AG10803 (cell line): ENCODE measurements at regions not wholly inside any gene's neighbourhood (a gene's known extent, or its start where the extent isn't known, plus 50 kb on each side); places are given as distances from the start of the nearest gene placed in this dataset.

ENCODE experiments used
- DNase-seq: peaks from one replicate; pipeline ENCODE4 v3.0.0; 2010; ENCODE audit warnings: low read depth
- H3K4me3 ChIP-seq: 2 replicates; pipeline ENCODE4 v1.5.1; 2011; ENCODE audit warnings: mild to moderate bottlenecking, low read length, control low read depth
- TF ChIP-seq, protein P1 (sequence below): conservative IDR thresholded peaks from 2 replicates; pipeline ENCODE4 v1.5.1; 2011; ENCODE audit warnings: mild to moderate bottlenecking, low read length, control low read depth, inconsistent platforms

DNA sequence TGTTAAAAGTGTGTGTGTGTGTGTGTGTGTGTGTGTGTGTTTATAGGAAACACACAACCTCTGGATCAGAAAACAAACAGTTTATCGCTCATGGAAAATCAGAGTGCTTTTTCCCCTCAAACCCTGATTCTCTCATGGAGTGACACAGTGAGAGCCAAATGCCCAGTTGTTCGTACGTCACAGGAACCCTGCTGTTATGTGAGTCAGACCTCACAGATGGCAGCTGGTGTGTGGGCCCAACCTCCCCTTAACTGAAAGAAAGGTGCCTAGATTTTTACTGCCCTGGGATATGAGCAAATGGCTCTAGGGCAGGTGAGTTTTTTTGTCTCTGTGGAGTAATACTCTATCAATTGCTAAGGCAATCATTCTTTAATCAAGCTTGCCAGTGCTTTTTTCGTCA, 1788.1 kb downstream of the BRINP3 start:
- H3K4me3 ChIP-seq: no peak overlapping the region
- TF ChIP-seq, protein P1, sequence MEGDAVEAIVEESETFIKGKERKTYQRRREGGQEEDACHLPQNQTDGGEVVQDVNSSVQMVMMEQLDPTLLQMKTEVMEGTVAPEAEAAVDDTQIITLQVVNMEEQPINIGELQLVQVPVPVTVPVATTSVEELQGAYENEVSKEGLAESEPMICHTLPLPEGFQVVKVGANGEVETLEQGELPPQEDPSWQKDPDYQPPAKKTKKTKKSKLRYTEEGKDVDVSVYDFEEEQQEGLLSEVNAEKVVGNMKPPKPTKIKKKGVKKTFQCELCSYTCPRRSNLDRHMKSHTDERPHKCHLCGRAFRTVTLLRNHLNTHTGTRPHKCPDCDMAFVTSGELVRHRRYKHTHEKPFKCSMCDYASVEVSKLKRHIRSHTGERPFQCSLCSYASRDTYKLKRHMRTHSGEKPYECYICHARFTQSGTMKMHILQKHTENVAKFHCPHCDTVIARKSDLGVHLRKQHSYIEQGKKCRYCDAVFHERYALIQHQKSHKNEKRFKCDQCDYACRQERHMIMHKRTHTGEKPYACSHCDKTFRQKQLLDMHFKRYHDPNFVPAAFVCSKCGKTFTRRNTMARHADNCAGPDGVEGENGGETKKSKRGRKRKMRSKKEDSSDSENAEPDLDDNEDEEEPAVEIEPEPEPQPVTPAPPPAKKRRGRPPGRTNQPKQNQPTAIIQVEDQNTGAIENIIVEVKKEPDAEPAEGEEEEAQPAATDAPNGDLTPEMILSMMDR: no peak
- no peak for DNase-seq

DNA sequence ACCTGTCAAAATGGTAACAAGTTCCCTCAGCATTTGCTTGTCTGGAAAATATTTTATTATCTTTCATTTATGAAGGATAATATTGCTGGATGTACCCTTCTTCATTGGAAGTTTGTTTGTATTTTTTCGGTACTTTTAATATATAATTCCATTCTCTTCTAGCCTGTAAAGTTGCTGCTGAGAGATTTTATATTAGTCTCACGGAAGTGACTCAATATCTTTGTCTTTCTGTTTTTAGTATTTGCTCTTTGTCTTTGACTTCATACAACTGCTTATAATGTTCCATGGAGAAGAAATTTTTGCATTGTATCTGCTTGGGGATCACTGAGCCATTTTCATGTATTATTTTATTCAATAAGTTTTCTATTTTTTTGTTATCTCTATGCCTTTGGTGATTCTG, 1777.5 kb downstream of the BRINP3 start:
- TF ChIP-seq, protein P1: no peak
- no peak overlapping the region for H3K4me3 ChIP-seq
- DNase-seq: no peak

DNA sequence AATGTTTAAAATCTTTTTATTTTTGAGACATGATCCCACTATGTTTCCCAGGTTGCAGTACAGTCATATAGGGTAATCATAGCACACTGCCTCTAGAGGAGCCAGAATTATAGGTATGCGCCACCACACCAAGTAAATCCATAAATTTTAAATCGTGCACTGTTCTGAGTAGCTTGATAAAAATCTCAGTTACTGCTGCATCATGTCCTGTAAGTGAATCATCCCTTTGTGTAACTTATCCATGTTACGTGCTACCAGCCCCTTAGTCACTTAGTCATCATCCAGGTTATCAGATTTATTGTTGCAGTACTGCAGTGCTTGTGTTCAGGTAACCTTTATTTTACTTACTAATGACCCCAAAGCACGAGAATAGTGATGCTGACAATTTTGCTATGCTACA, 1770.9 kb downstream of the BRINP3 start:
- H3K4me3 ChIP-seq: no peak overlapping the region
- TF ChIP-seq, protein P1: no peak
- no peak for DNase-seq

DNA sequence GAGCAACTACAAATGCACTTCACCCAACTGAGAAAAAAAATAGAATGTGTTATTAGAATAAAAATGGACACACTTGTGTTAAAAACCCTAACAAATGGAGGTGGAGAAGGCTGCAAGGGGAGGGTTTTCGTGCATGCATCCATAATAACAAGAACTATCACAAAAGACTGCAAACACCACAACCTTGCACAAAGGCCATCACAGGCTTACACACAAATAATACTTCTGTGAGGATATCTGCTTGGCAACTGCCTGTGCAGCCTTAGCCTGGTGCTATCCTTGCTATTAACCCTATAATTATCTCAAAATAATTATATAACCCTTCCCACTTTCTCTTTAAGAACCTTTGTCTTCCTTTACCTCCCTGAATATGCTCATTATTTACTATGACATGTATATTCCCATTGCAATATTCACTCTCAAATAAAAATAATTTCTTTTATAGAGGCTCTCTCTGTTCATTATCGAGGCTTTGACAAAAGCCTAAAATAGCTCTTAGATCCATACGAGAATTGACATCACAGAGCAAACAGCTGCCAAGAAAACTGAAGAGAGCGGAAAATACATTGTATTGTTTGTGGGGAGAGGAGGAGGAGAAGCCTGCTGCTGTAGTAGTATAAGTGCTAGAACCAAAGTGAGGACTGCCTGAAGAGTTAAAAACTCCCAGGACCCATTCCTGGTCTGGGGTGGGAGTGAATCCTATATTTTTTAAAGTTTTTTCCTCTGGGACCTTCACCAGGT, 1768.7 kb downstream of the BRINP3 start:
- TF ChIP-seq, protein P1: no peak
- no peak for DNase-seq
- H3K4me3 ChIP-seq: no peak overlapping the region

DNA sequence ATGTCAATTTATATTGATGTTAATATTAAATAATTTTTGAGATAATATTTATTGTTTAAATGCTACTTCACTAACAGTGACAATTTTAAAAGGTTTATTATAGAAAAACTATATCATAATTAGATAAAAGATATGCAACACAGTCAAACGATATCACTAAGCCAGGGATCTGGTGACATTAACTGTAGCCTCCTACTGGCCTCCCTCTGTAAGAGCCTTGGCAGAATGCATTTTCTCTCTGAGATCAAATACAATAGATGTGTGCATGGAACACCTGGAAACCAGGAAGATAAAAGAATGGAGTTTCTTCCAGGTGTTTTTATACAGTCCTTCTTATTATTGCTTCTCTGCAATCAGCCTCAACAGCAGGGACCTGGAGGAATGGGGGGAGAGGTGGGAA, 1762.1 kb downstream of the BRINP3 start:
- H3K4me3 ChIP-seq: no peak overlapping the region
- TF ChIP-seq, protein P1: no peak
- DNase-seq: no peak

DNA sequence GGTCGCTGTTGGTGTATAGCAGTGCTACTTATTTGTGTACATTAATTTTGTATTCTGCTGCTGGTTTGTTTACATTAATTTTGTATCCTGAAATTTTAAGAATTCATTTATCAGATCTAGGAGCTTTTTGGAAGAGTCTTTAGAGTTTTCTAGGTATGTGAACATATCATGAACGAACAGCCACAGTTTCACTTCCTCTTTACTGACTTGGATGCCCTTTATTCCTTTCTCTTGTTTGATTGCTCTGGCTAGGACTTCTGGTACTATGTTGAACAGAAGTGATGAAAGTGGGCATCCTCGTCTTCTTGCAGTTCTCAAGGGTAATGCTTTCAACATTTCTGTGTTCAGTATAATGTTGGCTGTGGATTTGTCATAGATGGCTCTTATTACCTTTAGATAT, 1757.9 kb downstream of the BRINP3 start:
- no peak overlapping the region for H3K4me3 ChIP-seq
- no peak for DNase-seq
- TF ChIP-seq, protein P1: no peak

DNA sequence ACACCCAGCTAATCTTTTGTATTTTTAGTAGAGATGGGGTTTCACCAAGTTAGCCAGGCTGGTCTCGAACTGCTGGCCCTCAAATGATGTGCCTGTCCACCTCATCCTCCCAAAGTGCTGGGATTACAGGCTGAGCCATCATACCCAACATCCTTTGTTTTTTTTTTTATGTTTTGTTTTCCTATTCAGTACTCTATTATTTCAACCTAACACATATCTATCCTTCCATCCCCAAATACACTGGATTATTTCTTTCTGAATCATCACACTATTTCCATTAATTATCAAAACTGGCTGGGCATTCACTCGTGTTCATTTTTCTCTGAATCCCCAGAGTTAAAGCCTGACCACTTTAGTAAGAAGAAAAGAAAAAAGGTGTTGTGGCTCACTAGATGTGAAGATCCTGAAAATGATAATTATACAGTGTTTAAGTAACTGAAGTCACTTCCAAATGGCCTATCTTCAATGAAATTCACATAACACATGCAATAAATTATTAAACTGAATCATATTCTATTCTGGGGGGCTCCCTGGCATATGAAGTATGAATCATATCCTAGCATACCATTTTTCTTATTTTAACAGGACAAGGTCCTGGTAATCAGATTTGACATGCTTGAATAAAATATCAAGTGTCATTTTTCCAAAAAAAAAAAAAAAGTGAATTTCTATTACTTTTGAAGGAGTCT, 1754.2 kb downstream of the BRINP3 start:
- no peak for DNase-seq
- H3K4me3 ChIP-seq: no peak overlapping the region
- TF ChIP-seq, protein P1: no peak
